SU-DHL-6 (cell line): ENCODE measurements at regions not wholly inside any gene's neighbourhood (a gene's known extent, or its start where the extent isn't known, plus 50 kb on each side); places are given as distances from the start of the nearest gene placed in this dataset.

Source experiments
- CTCF ChIP-seq: fragments of 200-600 bp; sonication (generic); IDR thresholded peaks from one replicate; pipeline ENCODE4 v1.5.1; 2017; ENCODE audit warnings: antibody characterized with exemption, mild to moderate bottlenecking, low read length, moderate library complexity; ENCODE audit not compliant: insufficient read depth, poor library complexity, severe bottlenecking
- EZH2phosphoT487 ChIP-seq: fragments of 200-600 bp; sonication (generic), shearing (Covaris generic); conservative IDR thresholded peaks from 2 replicates; pipeline ENCODE4 v1.6.1; 2018; ENCODE audit warnings: mild to moderate bottlenecking, antibody characterized with exemption, low read length, moderate library complexity, mixed read lengths

GRCh38 chr4:123849495-123849894 lies 452.9 kb downstream of the SPRY1 start:
- no peak for TF ChIP-seq EZH2phosphoT487
- no peak for TF ChIP-seq CTCF
